ENCODE measurements at regions not wholly inside any gene's neighbourhood (a gene's known extent, or its start where the extent isn't known, plus 50 kb on each side); places are given as distances from the start of the nearest gene placed in this dataset.

- Mint-ChIP-seq H3K27me3 (ENCODE audit: insufficient read depth, low read depth, poor library complexity) (peaks cover 2% of the 10 kb centered on the region), H3K36me3 (ENCODE audit: low read depth) (no peaks in the 10 kb centered on the region), H3K4me1 (no peaks in the 10 kb centered on the region), H3K27ac (no peak overlapping the region), H3K9me3 (no peaks in the 10 kb centered on the region; the same call in 2 of the 3 replicates), H3K4me3 (no peak overlapping the region)
- H3F3A ChIP-seq (replicated peaks; ENCODE audit: low read depth): no peaks in the 10 kb centered on the region
- no peak overlapping the region for H3K4me3 ChIP-seq
- no peaks in the 10 kb centered on the region for H3K36me3 ChIP-seq (ENCODE audit: insufficient read depth)
- H2AFZ ChIP-seq: no peak overlapping the region
- no peaks in the 10 kb centered on the region for H3K79me2 ChIP-seq (replicated peaks; ENCODE audit: insufficient read depth)
- ATAC-seq: no peak
- no peak for DNase-seq (ENCODE audit: low spot score)
- H3K9me2 ChIP-seq (ENCODE audit: insufficient read depth): no peaks in the 10 kb centered on the region
- TF ChIP-seq ZNF462 (CRISPR knock-in tag; IDR thresholded peaks at IDR 0.05) (no peak), EZH2phosphoT487 (IDR thresholded peaks at IDR 0.05; ENCODE audit: unreplicated experiment) (no peak)
- TF ChIP-seq, protein P1, sequence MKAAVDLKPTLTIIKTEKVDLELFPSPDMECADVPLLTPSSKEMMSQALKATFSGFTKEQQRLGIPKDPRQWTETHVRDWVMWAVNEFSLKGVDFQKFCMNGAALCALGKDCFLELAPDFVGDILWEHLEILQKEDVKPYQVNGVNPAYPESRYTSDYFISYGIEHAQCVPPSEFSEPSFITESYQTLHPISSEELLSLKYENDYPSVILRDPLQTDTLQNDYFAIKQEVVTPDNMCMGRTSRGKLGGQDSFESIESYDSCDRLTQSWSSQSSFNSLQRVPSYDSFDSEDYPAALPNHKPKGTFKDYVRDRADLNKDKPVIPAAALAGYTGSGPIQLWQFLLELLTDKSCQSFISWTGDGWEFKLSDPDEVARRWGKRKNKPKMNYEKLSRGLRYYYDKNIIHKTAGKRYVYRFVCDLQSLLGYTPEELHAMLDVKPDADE (IDR thresholded peaks at IDR 0.05): no peak
- H3K27ac ChIP-seq (ENCODE audit: low read depth): no peak overlapping the region
- no peaks in the 10 kb centered on the region for H3K4me1 ChIP-seq (ENCODE audit: insufficient read depth)
- no peaks in the 10 kb centered on the region for H3K27me3 ChIP-seq (ENCODE audit: insufficient read depth)
- H3K4me2 ChIP-seq: no peak overlapping the region
- H4K20me1 ChIP-seq (replicated peaks; ENCODE audit: insufficient read depth): no peaks in the 10 kb centered on the region
These were observed 123.0 kb upstream of the PCDH18 start for GRCh38 chr4:137655302-137655701.

- no peaks in the 10 kb centered on the region for H3K27me3 Mint-ChIP-seq (ENCODE audit: insufficient read depth, low read depth, poor library complexity)
- Histone ChIP-seq H3K9me2 (ENCODE audit: insufficient read depth) (no peaks in the 10 kb centered on the region), H3K27ac (ENCODE audit: low read depth) (no peak overlapping the region), H2AFZ (no peak overlapping the region), H3K79me2 (replicated peaks; ENCODE audit: insufficient read depth) (no peaks in the 10 kb centered on the region), H3K4me3 (no peak overlapping the region), H3K27me3 (ENCODE audit: insufficient read depth) (no peaks in the 10 kb centered on the region), H3K4me1 (ENCODE audit: insufficient read depth) (no peaks in the 10 kb centered on the region), H4K20me1 (replicated peaks; ENCODE audit: insufficient read depth) (no peaks in the 10 kb centered on the region), H3K36me3 (ENCODE audit: insufficient read depth) (no peaks in the 10 kb centered on the region), H3F3A (replicated peaks; ENCODE audit: low read depth) (no peaks in the 10 kb centered on the region), H3K4me2 (no peak overlapping the region)
- H3K4me1 Mint-ChIP-seq: no peaks in the 10 kb centered on the region
- H3K9me3 Mint-ChIP-seq: no peaks in the 10 kb centered on the region
- no peaks in the 10 kb centered on the region for H3K36me3 Mint-ChIP-seq (ENCODE audit: low read depth)
- no peak overlapping the region for H3K4me3 Mint-ChIP-seq
- DNase-seq (ENCODE audit: low spot score): no peak
- H3K27ac Mint-ChIP-seq: no peak overlapping the region
- no peak for ATAC-seq
- TF ChIP-seq POLR2AphosphoS5 (IDR thresholded peaks at IDR 0.05; ENCODE audit: low read depth) (no peak), JUNB (IDR thresholded peaks at IDR 0.05; ENCODE audit: unreplicated experiment) (no peak), EZH2 (IDR thresholded peaks at IDR 0.05; ENCODE audit: low read depth, unreplicated experiment) (no peak), EZH2phosphoT487 (IDR thresholded peaks at IDR 0.05; ENCODE audit: unreplicated experiment) (no peak), CTCF (conservative IDR thresholded peaks at IDR 0.05; ENCODE audit: low read depth in 2 of 2) (no peak), ZNF331 (CRISPR knock-in tag; IDR thresholded peaks at IDR 0.05; ENCODE audit: low read depth) (no peak)
These were observed 118.8 kb upstream of the PCDH18 start for GRCh38 chr4:137651128-137651527.
